Osteoblast (primary cell): ENCODE measurements at regions not wholly inside any gene's neighbourhood (a gene's known extent, or its start where the extent isn't known, plus 50 kb on each side); places are given as distances from the start of the nearest gene placed in this dataset.

Source experiments
- DNase-seq: peaks from one replicate; pipeline ENCODE4 v3.0.0; 2011; ENCODE audit warnings: low spot score, mixed read lengths; ENCODE audit not compliant: insufficient read length; ENCODE audit errors: missing footprints
- H2AFZ ChIP-seq: 2 replicates; pipeline ENCODE4 v1.6.0; 2011; ENCODE audit warnings: mild to moderate bottlenecking, low read length
- H3K27ac ChIP-seq: 2 replicates; pipeline ENCODE4 v1.5.1; 2011; ENCODE audit warnings: mild to moderate bottlenecking, low read depth, low read length, moderate library complexity
- H3K27me3 ChIP-seq: 2 replicates; pipeline ENCODE4 v1.6.0; 2012; ENCODE audit warnings: mild to moderate bottlenecking, control low read depth, inconsistent platforms, low read length, moderate library complexity; ENCODE audit not compliant: insufficient read depth
- H3K36me3 ChIP-seq: 2 replicates; pipeline ENCODE4 v1.5.1; 2011; ENCODE audit warnings: mild to moderate bottlenecking, low read length, control low read depth, moderate library complexity; ENCODE audit not compliant: insufficient read depth
- H3K4me1 ChIP-seq: 2 replicates; pipeline ENCODE4 v1.5.1; 2011; ENCODE audit warnings: mild to moderate bottlenecking, low read length, control low read depth, moderate library complexity; ENCODE audit not compliant: insufficient read depth
- H3K4me2 ChIP-seq: 2 replicates; pipeline ENCODE4 v1.6.0; 2011; ENCODE audit warnings: mild to moderate bottlenecking, low read length; ENCODE audit not compliant: insufficient read depth
- H3K4me3 ChIP-seq: fragments of 200-600 bp; sonication (generic); 3 replicates; pipeline ENCODE4 v1.5.1; 2012; ENCODE audit warnings: mild to moderate bottlenecking, low read length, inconsistent platforms; ENCODE audit not compliant: insufficient read depth
- H3K79me2 ChIP-seq: 2 replicates; pipeline ENCODE4 v1.6.0; 2012; ENCODE audit warnings: mild to moderate bottlenecking, low read length, control low read depth, inconsistent platforms; ENCODE audit not compliant: insufficient read depth
- H3K9me3 ChIP-seq: 2 replicates; pipeline ENCODE4 v1.5.1; 2011; ENCODE audit warnings: low read depth, low read length, control low read depth
- H4K20me1 ChIP-seq: 2 replicates; pipeline ENCODE4 v1.6.0; 2012; ENCODE audit warnings: mild to moderate bottlenecking, low read length, control low read depth; ENCODE audit not compliant: insufficient read depth
- CTCF ChIP-seq: IDR thresholded peaks from 2 replicates; pipeline ENCODE4 v1.5.1; 2011; ENCODE audit warnings: mild to moderate bottlenecking, low read depth, low read length, moderate library complexity; ENCODE audit errors: extremely low read depth

DNA sequence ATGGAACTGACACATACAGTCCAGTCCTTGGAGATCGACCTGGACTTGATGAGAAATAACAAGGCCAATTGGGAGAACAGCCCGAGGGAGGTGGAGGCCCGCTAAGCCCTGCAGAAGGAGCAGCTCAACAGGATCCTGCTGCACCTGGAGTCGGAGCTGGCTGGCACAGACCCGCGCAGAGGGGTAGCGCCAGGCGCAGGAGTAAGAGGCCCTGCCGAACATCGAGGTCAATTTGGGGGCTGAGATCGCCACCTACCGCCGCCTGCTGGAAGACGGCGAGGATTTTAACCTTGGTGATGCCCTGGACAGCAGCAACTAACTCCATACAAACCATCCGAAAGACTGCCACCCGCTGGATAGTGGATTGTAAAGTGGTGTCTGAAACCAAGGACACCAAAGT lies 1610.1 kb upstream of the ACO1 start:
- Histone ChIP-seq H2AFZ (no peak overlapping the region), H3K4me3 (no peak overlapping the region), H3K4me2 (no peak overlapping the region), H3K9me3 (peaks cover 2% of the 10 kb centered on the region), H3K27me3 (no peaks in the 10 kb centered on the region), H4K20me1 (no peaks in the 10 kb centered on the region), H3K27ac (no peak overlapping the region), H3K79me2 (no peaks in the 10 kb centered on the region), H3K36me3 (no peaks in the 10 kb centered on the region), H3K4me1 (no peaks in the 10 kb centered on the region)
- no peak for TF ChIP-seq CTCF
- no peak for DNase-seq

- TF ChIP-seq CTCF: no peak
- no peaks in the 10 kb centered on the region for H3K27me3 ChIP-seq
Measured at GRCh38 chr9:30775236-30775635, 1609.2 kb upstream of the ACO1 start.

GRCh38 chr9:30796764-30797163 lies 1587.7 kb upstream of the ACO1 start:
- no peak overlapping the region for H3K4me2 ChIP-seq
- no peak for DNase-seq
- no peak overlapping the region for H3K4me3 ChIP-seq
- H3K4me1 ChIP-seq: no peaks in the 10 kb centered on the region
- H3K36me3 ChIP-seq: no peaks in the 10 kb centered on the region
- no peaks in the 10 kb centered on the region for H3K27me3 ChIP-seq
- TF ChIP-seq CTCF: no peak
- no peaks in the 10 kb centered on the region for H3K9me3 ChIP-seq
- no peak overlapping the region for H3K27ac ChIP-seq
- H3K79me2 ChIP-seq: no peaks in the 10 kb centered on the region
- H2AFZ ChIP-seq: no peak overlapping the region
- H4K20me1 ChIP-seq: no peaks in the 10 kb centered on the region

More at GRCh38 chr9:30775236-30775635, 1609.2 kb upstream of the ACO1 start:
- no peak overlapping the region for H3K4me2 ChIP-seq
- no peaks in the 10 kb centered on the region for H3K36me3 ChIP-seq
- no peak overlapping the region for H2AFZ ChIP-seq
- no peak overlapping the region for H3K4me3 ChIP-seq
- H4K20me1 ChIP-seq: no peaks in the 10 kb centered on the region
- H3K79me2 ChIP-seq: no peaks in the 10 kb centered on the region
- peaks cover 2% of the 10 kb centered on the region for H3K9me3 ChIP-seq
- H3K27ac ChIP-seq: no peak overlapping the region
- no peak for DNase-seq
- no peaks in the 10 kb centered on the region for H3K4me1 ChIP-seq

DNA sequence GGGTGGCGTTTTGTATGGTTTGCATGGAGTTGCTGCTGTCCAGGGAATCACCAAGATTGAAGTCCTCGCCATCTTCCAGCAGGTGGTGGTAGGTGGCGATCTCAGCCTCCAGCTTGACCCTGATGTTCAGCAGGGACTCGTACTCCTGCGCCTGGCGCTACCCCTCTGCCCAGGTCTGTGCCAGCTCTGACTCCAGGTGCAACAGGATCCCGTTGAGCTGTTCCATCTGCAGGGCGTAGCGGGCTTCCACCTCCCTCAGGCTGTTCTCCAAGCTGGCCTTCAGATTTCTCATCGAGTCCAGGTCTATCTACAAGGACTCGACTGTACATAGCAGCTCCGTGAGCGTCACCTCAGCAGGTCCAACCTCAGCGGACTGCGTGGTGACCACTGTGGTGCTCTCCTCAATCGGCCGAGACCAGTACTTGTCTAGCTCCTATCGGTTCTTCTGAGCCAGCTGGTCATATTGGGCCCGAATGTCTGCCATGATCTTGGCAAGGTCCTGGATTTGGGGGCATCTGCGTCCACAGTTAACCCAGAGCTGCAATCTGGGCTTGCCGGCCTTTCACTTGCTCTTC lies 1584.8 kb upstream of the ACO1 start:
- no peak overlapping the region for H2AFZ ChIP-seq
- H3K79me2 ChIP-seq: no peaks in the 10 kb centered on the region
- no peaks in the 10 kb centered on the region for H3K9me3 ChIP-seq
- no peaks in the 10 kb centered on the region for H4K20me1 ChIP-seq
- H3K27ac ChIP-seq: no peak overlapping the region
- no peak overlapping the region for H3K4me2 ChIP-seq
- H3K36me3 ChIP-seq: no peaks in the 10 kb centered on the region
- no peaks in the 10 kb centered on the region for H3K27me3 ChIP-seq
- no peaks in the 10 kb centered on the region for H3K4me1 ChIP-seq
- TF ChIP-seq CTCF: no peak
- no peak for DNase-seq
- H3K4me3 ChIP-seq: no peak overlapping the region
